ENCODE measurements at regions not wholly inside any gene's neighbourhood (a gene's known extent, or its start where the extent isn't known, plus 50 kb on each side); places are given as distances from the start of the nearest gene placed in this dataset.

- Mint-ChIP-seq H3K4me3 (no peak overlapping the region), H3K27me3 (ENCODE audit: low read depth) (no peaks in the 10 kb centered on the region), H3K36me3 (ENCODE audit: low read depth) (no peaks in the 10 kb centered on the region), H3K4me1 (ENCODE audit: low read depth) (no peaks in the 10 kb centered on the region), H3K27ac (no peak overlapping the region), H3K9me3 (no peaks in the 10 kb centered on the region)
These were observed 52.8 kb upstream of the MEIS1 start for GRCh38 chr2:66382091-66382490.

GRCh38 chr2:66379473-66379872 is 55.5 kb upstream of the MEIS1 start:
- Mint-ChIP-seq H3K27me3 (ENCODE audit: low read depth) (no peaks in the 10 kb centered on the region), H3K4me3 (no peak overlapping the region), H3K4me1 (ENCODE audit: low read depth) (no peaks in the 10 kb centered on the region), H3K36me3 (ENCODE audit: low read depth) (no peaks in the 10 kb centered on the region), H3K9me3 (no peaks in the 10 kb centered on the region), H3K27ac (no peak overlapping the region)

- no peak overlapping the region for H3K4me3 Mint-ChIP-seq
- no peaks in the 10 kb centered on the region for H3K4me1 Mint-ChIP-seq (ENCODE audit: low read depth)
- H3K27me3 Mint-ChIP-seq (ENCODE audit: low read depth) = no peaks in the 10 kb centered on the region
- no peaks in the 10 kb centered on the region for H3K9me3 Mint-ChIP-seq
- H3K36me3 Mint-ChIP-seq (ENCODE audit: low read depth) = no peaks in the 10 kb centered on the region
- no peak overlapping the region for H3K27ac Mint-ChIP-seq
These were observed 57.1 kb upstream of the MEIS1 start for GRCh38 chr2:66377832-66378231.

GRCh38 chr2:66370824-66371223 is 64.1 kb upstream of the MEIS1 start:
- no peak overlapping the region for H3K4me3 Mint-ChIP-seq
- no peaks in the 10 kb centered on the region for H3K4me1 Mint-ChIP-seq (ENCODE audit: low read depth)
- H3K36me3 Mint-ChIP-seq (ENCODE audit: low read depth) = no peaks in the 10 kb centered on the region
- no peaks in the 10 kb centered on the region for H3K9me3 Mint-ChIP-seq
- H3K27me3 Mint-ChIP-seq (ENCODE audit: low read depth) = no peaks in the 10 kb centered on the region
- H3K27ac Mint-ChIP-seq = no peak overlapping the region

- H3K4me3 Mint-ChIP-seq = no peak overlapping the region
- H3K4me1 Mint-ChIP-seq (ENCODE audit: low read depth) = no peaks in the 10 kb centered on the region
- H3K36me3 Mint-ChIP-seq (ENCODE audit: low read depth) = no peaks in the 10 kb centered on the region
- H3K9me3 Mint-ChIP-seq = no peaks in the 10 kb centered on the region
- no peak overlapping the region for H3K27ac Mint-ChIP-seq
- no peaks in the 10 kb centered on the region for H3K27me3 Mint-ChIP-seq (ENCODE audit: low read depth)
These were observed 68.3 kb upstream of the MEIS1 start for GRCh38 chr2:66366619-66367018.

- no peaks in the 10 kb centered on the region for H3K4me1 Mint-ChIP-seq (ENCODE audit: low read depth)
- H3K36me3 Mint-ChIP-seq (ENCODE audit: low read depth) = no peaks in the 10 kb centered on the region
- H3K4me3 Mint-ChIP-seq = no peak overlapping the region
- H3K27ac Mint-ChIP-seq = no peak overlapping the region
- no peaks in the 10 kb centered on the region for H3K9me3 Mint-ChIP-seq
- H3K27me3 Mint-ChIP-seq (ENCODE audit: low read depth) = no peaks in the 10 kb centered on the region
These were observed 70.2 kb upstream of the MEIS1 start for GRCh38 chr2:66364495-66365333.

- Mint-ChIP-seq H3K27me3 (ENCODE audit: low read depth) (no peaks in the 10 kb centered on the region), H3K27ac (no peak overlapping the region), H3K9me3 (peaks cover 8% of the 10 kb centered on the region), H3K4me1 (ENCODE audit: low read depth) (no peaks in the 10 kb centered on the region), H3K36me3 (ENCODE audit: low read depth) (no peaks in the 10 kb centered on the region), H3K4me3 (no peak overlapping the region)
These were observed 72.2 kb upstream of the MEIS1 start for GRCh38 chr2:66362701-66363100.

- H3K4me3 Mint-ChIP-seq = no peak overlapping the region
- H3K27me3 Mint-ChIP-seq (ENCODE audit: low read depth) = no peaks in the 10 kb centered on the region
- no peaks in the 10 kb centered on the region for H3K4me1 Mint-ChIP-seq (ENCODE audit: low read depth)
- no peak overlapping the region for H3K27ac Mint-ChIP-seq
- H3K36me3 Mint-ChIP-seq (ENCODE audit: low read depth) = no peaks in the 10 kb centered on the region
- no peaks in the 10 kb centered on the region for H3K9me3 Mint-ChIP-seq
These were observed 88.7 kb upstream of the MEIS1 start for GRCh38 chr2:66346231-66346664.

- Mint-ChIP-seq H3K4me3 (no peak overlapping the region), H3K27me3 (ENCODE audit: low read depth) (no peaks in the 10 kb centered on the region), H3K4me1 (ENCODE audit: low read depth) (no peaks in the 10 kb centered on the region), H3K27ac (no peak overlapping the region), H3K9me3 (no peaks in the 10 kb centered on the region), H3K36me3 (ENCODE audit: low read depth) (no peaks in the 10 kb centered on the region)
These were observed 90.8 kb upstream of the MEIS1 start for GRCh38 chr2:66344087-66344663.

- Mint-ChIP-seq H3K36me3 (ENCODE audit: low read depth) (no peaks in the 10 kb centered on the region), H3K4me3 (no peak overlapping the region), H3K9me3 (no peaks in the 10 kb centered on the region), H3K27ac (no peak overlapping the region), H3K27me3 (ENCODE audit: low read depth) (no peaks in the 10 kb centered on the region), H3K4me1 (ENCODE audit: low read depth) (no peaks in the 10 kb centered on the region)
These were observed 91.7 kb upstream of the MEIS1 start for GRCh38 chr2:66343259-66343658.

GRCh38 chr2:66340521-66340920 is 94.4 kb upstream of the MEIS1 start:
- no peaks in the 10 kb centered on the region for H3K4me1 Mint-ChIP-seq (ENCODE audit: low read depth)
- no peaks in the 10 kb centered on the region for H3K9me3 Mint-ChIP-seq
- no peak overlapping the region for H3K27ac Mint-ChIP-seq
- no peaks in the 10 kb centered on the region for H3K36me3 Mint-ChIP-seq (ENCODE audit: low read depth)
- no peak overlapping the region for H3K4me3 Mint-ChIP-seq
- no peaks in the 10 kb centered on the region for H3K27me3 Mint-ChIP-seq (ENCODE audit: low read depth)

- H3K36me3 Mint-ChIP-seq (ENCODE audit: low read depth) = no peaks in the 10 kb centered on the region
- no peaks in the 10 kb centered on the region for H3K4me1 Mint-ChIP-seq (ENCODE audit: low read depth)
- no peaks in the 10 kb centered on the region for H3K27me3 Mint-ChIP-seq (ENCODE audit: low read depth)
- H3K4me3 Mint-ChIP-seq = no peak overlapping the region
- peaks cover 3% of the 10 kb centered on the region for H3K9me3 Mint-ChIP-seq
- H3K27ac Mint-ChIP-seq = no peak overlapping the region
These were observed 100.5 kb upstream of the MEIS1 start for GRCh38 chr2:66334237-66335029.

GRCh38 chr2:66331176-66331575 is 103.7 kb upstream of the MEIS1 start:
- Mint-ChIP-seq H3K27me3 (ENCODE audit: low read depth) (no peaks in the 10 kb centered on the region), H3K36me3 (ENCODE audit: low read depth) (no peaks in the 10 kb centered on the region), H3K4me1 (ENCODE audit: low read depth) (no peaks in the 10 kb centered on the region), H3K27ac (no peak overlapping the region), H3K9me3 (peaks cover 3% of the 10 kb centered on the region), H3K4me3 (no peak overlapping the region)

- Mint-ChIP-seq H3K36me3 (ENCODE audit: low read depth) (no peaks in the 10 kb centered on the region), H3K27ac (no peak overlapping the region), H3K4me1 (ENCODE audit: low read depth) (no peaks in the 10 kb centered on the region)
These were observed 105.8 kb upstream of the MEIS1 start for GRCh38 chr2:66329081-66329605.

More at GRCh38 chr2:66329081-66329605, 105.8 kb upstream of the MEIS1 start:
- Mint-ChIP-seq H3K27me3 (ENCODE audit: low read depth) (no peaks in the 10 kb centered on the region), H3K4me3 (no peak overlapping the region), H3K9me3 (peaks cover 3% of the 10 kb centered on the region)
